T-helper 1 cell treated with Interleukin-12 subunit alpha and Interleukin-12 subunit beta and Interleukin-4 antibody, amounts not matched to agents 30 μg/mL and 1 μg/mL, for 36 hours (primary cell): ENCODE measurements at regions not wholly inside any gene's neighbourhood (a gene's known extent, or its start where the extent isn't known, plus 50 kb on each side); places are given as distances from the start of the nearest gene placed in this dataset.

Experiments used
- H3K27ac Mint-ChIP-seq: one replicate; pipeline ENCODE4 v1.8.0; 2021; ENCODE audit warnings: mild to moderate bottlenecking, mixed read lengths
- H3K27me3 Mint-ChIP-seq: one replicate; pipeline ENCODE4 v1.8.0; 2021; ENCODE audit warnings: low read depth, mixed read lengths
- H3K36me3 Mint-ChIP-seq: one replicate; pipeline ENCODE4 v1.8.0; 2021; ENCODE audit warnings: low read depth, mixed read lengths
- H3K4me1 Mint-ChIP-seq: one replicate; pipeline ENCODE4 v1.8.0; 2021; ENCODE audit warnings: low read depth, mixed read lengths
- H3K4me3 Mint-ChIP-seq: one replicate; pipeline ENCODE4 v1.8.0; 2021; ENCODE audit warnings: mild to moderate bottlenecking, moderate library complexity, mixed read lengths
- H3K9me3 Mint-ChIP-seq: one replicate; pipeline ENCODE4 v1.8.0; 2021; ENCODE audit warnings: mixed read lengths

DNA sequence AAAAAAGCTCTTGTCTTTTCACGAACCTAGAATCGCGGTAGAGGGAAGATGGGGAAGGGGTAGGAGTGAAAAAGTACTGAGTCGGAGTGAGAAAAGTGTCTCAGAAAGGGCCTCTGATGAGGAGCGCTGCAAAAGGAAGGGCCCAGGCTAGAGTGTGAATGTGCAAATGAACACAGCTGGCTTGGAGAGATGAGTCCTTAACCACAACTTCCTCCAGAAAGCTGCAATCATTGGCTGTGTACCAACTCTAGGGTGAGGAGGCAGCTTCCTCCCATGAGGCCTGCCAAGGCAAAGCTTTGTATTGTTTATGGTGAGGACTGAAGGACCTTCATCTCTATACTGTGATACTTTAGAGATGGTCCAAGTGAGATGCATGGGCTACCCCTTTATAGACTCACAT lies 566.9 kb upstream of the ANO5 start:
- Mint-ChIP-seq H3K9me3 (peaks cover 12% of the 10 kb centered on the region), H3K36me3 (no peaks in the 10 kb centered on the region), H3K4me3 (no peak overlapping the region)

DNA sequence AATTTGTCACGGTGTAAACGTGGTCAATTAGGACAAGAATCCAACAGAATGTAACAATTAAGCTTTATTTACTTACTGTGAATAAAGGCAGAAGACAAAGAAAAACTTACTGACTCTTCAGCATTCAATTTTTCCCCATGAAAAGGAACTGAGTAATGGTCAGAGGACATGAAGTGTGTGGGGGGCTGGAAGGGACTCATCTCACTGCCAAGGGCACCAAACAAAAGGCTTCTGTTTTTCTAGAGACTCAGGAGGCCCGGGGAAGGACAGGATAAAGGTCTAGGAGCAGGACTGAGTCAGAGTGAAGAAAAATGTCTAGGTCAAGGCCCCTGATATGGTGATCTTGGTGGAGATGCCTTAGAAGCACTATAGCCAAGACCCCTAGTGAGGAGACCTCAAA lies 564.2 kb upstream of the ANO5 start:
- Mint-ChIP-seq H3K4me1 (no peaks in the 10 kb centered on the region), H3K27ac (no peak overlapping the region), H3K4me3 (no peak overlapping the region), H3K27me3 (no peaks in the 10 kb centered on the region), H3K36me3 (no peaks in the 10 kb centered on the region), H3K9me3 (peaks cover 13% of the 10 kb centered on the region)

More for the DNA sequence above, 566.9 kb upstream of the ANO5 start:
- H3K27ac Mint-ChIP-seq = no peak overlapping the region
- H3K4me1 Mint-ChIP-seq = no peaks in the 10 kb centered on the region
- no peaks in the 10 kb centered on the region for H3K27me3 Mint-ChIP-seq

DNA sequence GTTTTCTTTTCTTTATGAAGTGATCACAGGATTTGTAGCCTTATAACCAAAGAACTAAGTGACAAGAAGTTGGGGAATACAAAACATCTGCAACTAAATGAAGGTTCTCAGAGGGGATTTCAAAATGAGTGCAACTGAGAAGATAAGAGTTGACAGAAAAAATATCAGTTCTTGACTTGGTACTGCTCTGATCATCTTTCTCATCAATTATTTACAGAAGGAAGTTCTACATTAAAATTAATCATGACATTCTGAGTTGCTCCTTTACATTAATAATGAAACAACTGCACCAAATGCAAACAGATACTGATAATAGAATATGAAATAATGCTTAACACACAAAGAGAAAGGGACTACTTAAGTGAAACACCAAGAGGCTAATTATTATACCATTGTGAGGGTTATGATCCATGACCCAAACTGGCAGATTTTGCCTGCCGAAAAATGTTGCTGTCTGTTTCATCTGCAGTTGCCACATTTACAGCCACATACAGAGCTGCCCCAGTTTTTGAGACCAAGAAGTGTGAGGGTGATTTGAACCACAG lies 561.9 kb upstream of the ANO5 start:
- no peaks in the 10 kb centered on the region for H3K36me3 Mint-ChIP-seq
- no peak overlapping the region for H3K4me3 Mint-ChIP-seq
- H3K27ac Mint-ChIP-seq = no peak overlapping the region
- no peaks in the 10 kb centered on the region for H3K4me1 Mint-ChIP-seq
- peaks cover 16% of the 10 kb centered on the region for H3K9me3 Mint-ChIP-seq
- no peaks in the 10 kb centered on the region for H3K27me3 Mint-ChIP-seq

DNA sequence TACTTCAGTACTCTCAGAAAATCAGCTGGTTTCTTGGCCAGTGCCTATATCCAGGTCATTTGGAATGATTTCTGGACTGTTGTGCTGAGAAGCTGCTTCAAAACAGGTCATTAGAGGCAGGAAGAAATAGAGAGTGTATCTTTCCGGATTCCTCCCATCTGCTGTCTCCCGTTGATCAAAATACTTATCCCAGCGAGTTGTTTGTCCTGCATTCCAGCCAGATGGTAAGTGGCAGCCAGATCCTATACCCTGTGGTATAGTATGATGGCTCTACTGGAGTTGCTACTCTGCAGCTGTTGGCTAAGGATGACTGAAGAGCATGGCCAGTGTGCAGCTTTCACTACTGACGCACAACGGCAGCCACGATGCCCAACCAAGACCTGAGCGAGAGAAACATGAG lies 560.9 kb upstream of the ANO5 start:
- H3K4me1 Mint-ChIP-seq = no peaks in the 10 kb centered on the region
- H3K27me3 Mint-ChIP-seq = no peaks in the 10 kb centered on the region
- H3K27ac Mint-ChIP-seq = no peak overlapping the region
- peaks cover 16% of the 10 kb centered on the region for H3K9me3 Mint-ChIP-seq
- H3K36me3 Mint-ChIP-seq = no peaks in the 10 kb centered on the region
- no peak overlapping the region for H3K4me3 Mint-ChIP-seq

DNA sequence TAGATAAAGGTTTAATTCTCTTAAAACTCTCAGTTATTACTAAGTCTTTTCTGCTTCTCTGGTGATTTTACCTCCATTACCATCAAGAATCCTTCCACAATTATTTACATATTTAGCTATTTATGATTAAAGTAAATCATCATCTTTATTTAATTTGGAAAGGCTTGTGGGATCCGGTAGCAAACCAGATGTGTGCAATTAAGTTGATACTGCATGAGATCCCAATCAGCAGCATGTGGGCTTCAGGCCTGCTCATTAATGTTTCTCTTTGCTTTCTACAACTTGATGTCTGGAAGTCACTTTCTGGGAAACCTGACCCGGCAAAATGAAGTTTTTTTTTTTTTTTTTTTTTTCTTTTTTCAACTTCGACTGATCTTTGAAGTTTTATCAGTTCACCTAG lies 558.4 kb upstream of the ANO5 start:
- no peaks in the 10 kb centered on the region for H3K27me3 Mint-ChIP-seq
- no peaks in the 10 kb centered on the region for H3K4me1 Mint-ChIP-seq
- H3K36me3 Mint-ChIP-seq = no peaks in the 10 kb centered on the region
- no peak overlapping the region for H3K27ac Mint-ChIP-seq
- H3K4me3 Mint-ChIP-seq = no peak overlapping the region
- peaks cover 4% of the 10 kb centered on the region for H3K9me3 Mint-ChIP-seq

DNA sequence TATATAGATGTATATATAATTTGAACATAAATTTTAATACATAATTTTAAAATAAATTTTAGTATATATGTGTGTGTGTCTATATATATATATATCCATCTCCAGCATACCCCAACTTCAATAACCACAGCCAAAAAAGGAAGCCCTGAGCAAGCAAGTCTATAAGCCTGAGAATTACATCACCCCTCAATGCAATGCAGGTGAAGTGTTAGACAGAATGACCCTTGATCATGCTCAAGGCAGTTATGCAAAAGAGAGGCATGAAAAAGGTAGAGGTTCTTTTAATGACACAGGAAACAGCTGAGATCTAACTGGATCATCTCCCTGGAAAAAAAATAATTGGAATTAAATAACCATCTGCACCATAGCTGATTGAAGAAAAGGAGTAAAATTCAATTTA lies 557.9 kb upstream of the ANO5 start:
- H3K4me3 Mint-ChIP-seq = no peak overlapping the region
- H3K27ac Mint-ChIP-seq = no peak overlapping the region
- H3K27me3 Mint-ChIP-seq = no peaks in the 10 kb centered on the region
- no peaks in the 10 kb centered on the region for H3K36me3 Mint-ChIP-seq
- H3K9me3 Mint-ChIP-seq = peaks cover 4% of the 10 kb centered on the region
- H3K4me1 Mint-ChIP-seq = no peaks in the 10 kb centered on the region

DNA sequence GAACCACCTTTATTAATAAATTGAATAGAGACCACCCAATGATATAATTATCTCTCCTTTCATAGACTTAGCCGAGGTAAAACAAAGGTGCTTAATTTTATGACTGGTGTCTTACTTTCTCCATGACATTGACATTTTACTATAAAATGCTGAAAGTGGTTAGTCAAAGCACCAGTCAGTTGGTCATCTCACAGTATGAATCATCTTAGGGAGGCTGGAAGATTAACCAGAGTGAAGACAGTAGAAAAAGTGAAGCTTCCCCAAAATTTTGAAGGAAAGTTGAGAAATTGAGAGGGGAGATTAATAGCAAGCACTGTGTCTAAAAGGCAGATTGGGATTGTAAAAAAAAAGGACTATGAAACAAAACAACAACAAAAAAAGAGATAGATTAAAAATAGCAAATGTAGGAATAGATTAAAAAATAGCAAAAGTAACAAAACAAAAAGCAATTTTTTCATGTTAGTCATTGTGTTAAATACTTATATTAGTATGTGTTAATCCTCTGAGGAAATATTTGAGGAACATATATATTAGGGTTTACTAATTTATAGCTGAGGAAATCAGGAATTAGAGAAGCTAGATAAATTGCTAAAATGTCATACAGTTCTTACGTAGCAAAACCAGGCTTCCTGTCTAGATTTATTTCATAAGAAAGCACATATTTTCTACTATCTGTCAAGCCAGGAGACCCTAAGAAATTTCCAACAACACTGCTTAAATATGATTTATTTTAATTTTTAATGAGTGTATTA lies 557.3 kb upstream of the ANO5 start:
- Mint-ChIP-seq H3K27me3 (no peaks in the 10 kb centered on the region), H3K9me3 (peaks cover 4% of the 10 kb centered on the region), H3K27ac (no peak overlapping the region), H3K4me3 (no peak overlapping the region), H3K36me3 (no peaks in the 10 kb centered on the region), H3K4me1 (no peaks in the 10 kb centered on the region)

DNA sequence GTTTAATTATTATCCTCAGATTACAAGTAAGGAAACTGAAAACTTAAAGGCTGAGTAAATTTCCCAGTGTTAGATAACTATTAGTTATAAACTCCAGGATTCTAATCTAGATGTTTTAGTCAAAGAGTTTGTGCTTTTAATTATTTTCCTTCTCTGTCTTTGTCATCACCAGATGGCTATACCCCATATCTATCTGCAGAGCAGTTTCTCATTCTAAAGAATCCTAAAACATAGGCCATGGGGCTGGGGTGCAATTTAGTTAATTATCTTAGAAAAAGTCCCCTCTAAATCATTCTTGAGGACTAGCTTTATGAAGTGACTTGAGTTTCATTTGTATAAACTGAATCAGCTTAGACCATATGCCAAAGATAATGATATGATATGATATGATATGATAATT lies 556.3 kb upstream of the ANO5 start:
- no peaks in the 10 kb centered on the region for H3K36me3 Mint-ChIP-seq
- H3K4me3 Mint-ChIP-seq = no peak overlapping the region
- no peak overlapping the region for H3K27ac Mint-ChIP-seq
- H3K4me1 Mint-ChIP-seq = no peaks in the 10 kb centered on the region
- H3K27me3 Mint-ChIP-seq = no peaks in the 10 kb centered on the region
- peaks cover 4% of the 10 kb centered on the region for H3K9me3 Mint-ChIP-seq

DNA sequence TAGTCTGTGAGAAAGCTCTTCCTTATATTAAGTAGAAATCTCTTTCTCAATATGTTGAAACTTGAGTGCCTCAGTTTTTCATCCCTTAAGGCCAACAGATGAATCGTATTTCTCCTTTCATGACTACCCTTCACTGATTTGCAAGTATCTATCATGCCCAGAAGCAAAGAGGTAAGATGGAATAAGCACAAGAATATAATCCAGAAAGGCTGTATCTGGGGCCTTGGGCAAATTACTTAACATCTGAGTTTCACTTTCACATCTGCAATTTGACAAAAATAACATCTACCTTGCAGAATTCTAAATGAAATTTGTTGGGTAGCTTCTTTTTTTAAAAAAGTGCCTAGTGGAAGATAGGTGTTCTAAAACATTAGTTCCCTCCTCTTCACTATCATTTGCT lies 552.4 kb upstream of the ANO5 start:
- peaks cover 5% of the 10 kb centered on the region for H3K9me3 Mint-ChIP-seq
- H3K4me1 Mint-ChIP-seq = no peaks in the 10 kb centered on the region
- no peaks in the 10 kb centered on the region for H3K27me3 Mint-ChIP-seq
- no peaks in the 10 kb centered on the region for H3K36me3 Mint-ChIP-seq
- no peak overlapping the region for H3K4me3 Mint-ChIP-seq
- H3K27ac Mint-ChIP-seq = no peak overlapping the region

DNA sequence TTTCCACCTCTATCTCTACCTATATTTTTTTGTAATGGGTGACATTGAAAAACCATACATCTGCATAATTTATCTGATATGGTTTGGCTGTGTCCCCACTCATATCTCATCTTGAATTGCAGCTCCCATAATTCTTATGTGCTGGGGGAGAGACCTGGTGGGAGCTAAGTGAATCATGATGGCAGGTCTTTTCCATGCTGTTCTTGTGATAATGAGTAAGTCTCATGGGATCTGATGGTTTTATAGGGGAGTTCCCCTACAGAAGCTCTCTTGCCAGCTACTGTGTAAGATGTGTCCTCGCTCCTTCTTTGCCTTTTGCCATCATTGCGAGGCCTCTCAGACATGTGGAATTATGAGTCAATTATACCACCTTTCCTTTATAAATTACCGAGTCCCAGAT lies 551.0 kb upstream of the ANO5 start:
- Mint-ChIP-seq H3K4me1 (no peaks in the 10 kb centered on the region), H3K9me3 (peaks cover 5% of the 10 kb centered on the region), H3K4me3 (no peak overlapping the region), H3K27me3 (no peaks in the 10 kb centered on the region), H3K36me3 (no peaks in the 10 kb centered on the region), H3K27ac (no peak overlapping the region)

DNA sequence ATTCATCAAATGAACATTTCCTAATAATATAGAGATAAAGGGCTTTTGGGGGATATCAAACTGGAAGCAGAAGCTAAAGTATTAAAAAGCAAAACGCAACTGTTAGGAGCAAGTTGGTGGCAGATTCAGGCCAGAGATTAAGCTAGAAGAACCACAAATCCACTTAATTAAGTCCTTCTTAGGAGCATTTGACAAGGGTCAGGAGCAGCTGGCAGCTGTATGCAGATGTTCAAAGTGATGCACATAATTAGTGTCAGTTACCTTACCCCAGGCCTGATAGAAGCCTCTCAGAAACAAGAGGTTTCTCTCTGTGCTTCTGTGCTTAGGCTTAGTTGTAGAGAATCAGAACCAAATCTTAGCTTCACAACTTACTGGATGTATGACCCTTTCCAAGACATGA lies 546.5 kb upstream of the ANO5 start:
- no peak overlapping the region for H3K4me3 Mint-ChIP-seq
- H3K9me3 Mint-ChIP-seq = peaks cover 9% of the 10 kb centered on the region
- no peak overlapping the region for H3K27ac Mint-ChIP-seq
- H3K4me1 Mint-ChIP-seq = no peaks in the 10 kb centered on the region
- no peaks in the 10 kb centered on the region for H3K27me3 Mint-ChIP-seq
- H3K36me3 Mint-ChIP-seq = no peaks in the 10 kb centered on the region

DNA sequence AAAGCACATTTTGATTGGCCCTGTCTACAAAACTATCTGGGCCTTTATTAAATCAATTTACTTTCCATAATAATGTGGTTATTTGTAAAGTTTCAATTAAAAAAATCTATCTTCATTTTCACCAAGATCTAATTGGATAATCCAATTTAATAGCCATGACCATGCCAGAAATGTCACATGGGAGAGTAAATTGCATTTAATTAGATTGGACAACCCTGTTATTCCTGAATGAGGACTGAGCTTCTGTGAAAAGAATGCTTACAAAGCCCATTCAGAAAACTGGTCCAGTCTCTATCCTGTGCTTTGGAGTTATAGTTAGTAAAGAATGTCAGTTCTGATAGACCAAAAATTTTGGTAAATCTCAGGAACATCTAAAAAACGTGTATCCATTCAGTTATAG lies 541.9 kb upstream of the ANO5 start:
- no peak overlapping the region for H3K4me3 Mint-ChIP-seq
- no peak overlapping the region for H3K27ac Mint-ChIP-seq
- H3K27me3 Mint-ChIP-seq = no peaks in the 10 kb centered on the region
- H3K36me3 Mint-ChIP-seq = no peaks in the 10 kb centered on the region
- peaks cover 7% of the 10 kb centered on the region for H3K9me3 Mint-ChIP-seq
- H3K4me1 Mint-ChIP-seq = no peaks in the 10 kb centered on the region

DNA sequence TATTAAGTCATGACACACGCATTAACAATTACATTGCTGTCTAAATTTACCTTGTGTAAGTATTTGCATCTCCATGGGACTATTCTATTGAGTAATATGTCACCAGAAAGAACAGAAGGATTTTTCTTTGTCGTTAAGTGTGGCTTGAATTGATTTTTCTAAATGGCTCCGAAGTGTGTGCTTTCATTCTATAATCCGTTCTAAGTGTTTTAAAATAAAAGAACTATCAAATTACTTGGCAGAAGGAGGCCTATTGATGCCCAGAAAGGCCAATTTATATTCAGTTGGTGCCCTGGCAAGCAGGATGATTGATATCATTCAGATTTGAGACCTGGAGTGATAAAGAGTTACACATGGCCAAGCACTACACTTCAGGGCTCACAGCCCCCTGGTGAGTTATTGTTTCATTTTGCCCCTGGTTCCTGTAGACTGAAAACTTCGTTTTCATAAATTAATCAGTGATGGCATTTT lies 538.9 kb upstream of the ANO5 start:
- H3K4me3 Mint-ChIP-seq = no peak overlapping the region
- no peaks in the 10 kb centered on the region for H3K4me1 Mint-ChIP-seq
- H3K36me3 Mint-ChIP-seq = no peaks in the 10 kb centered on the region
- H3K9me3 Mint-ChIP-seq = peaks cover 12% of the 10 kb centered on the region
- no peak overlapping the region for H3K27ac Mint-ChIP-seq
- no peaks in the 10 kb centered on the region for H3K27me3 Mint-ChIP-seq

DNA sequence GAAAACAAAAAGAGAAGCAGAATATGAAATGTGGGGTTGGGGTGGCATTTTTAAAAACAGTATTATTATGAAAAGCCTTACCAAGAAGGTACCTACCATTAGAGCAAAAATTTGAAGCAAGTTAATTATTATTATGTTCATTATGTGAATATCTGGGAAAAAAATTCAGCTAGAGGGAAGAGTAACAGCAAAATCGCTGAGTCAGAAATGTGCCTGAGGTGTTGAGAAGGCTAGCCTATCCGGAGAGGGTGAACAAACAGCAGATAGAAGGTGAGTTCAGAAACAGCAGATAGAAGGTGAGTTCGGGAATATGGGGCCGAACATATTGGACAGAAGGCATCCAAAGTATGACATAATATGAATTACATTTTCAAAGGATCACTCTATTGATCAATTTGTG lies 536.8 kb upstream of the ANO5 start:
- peaks cover 17% of the 10 kb centered on the region for H3K9me3 Mint-ChIP-seq
- H3K4me3 Mint-ChIP-seq = no peak overlapping the region
- H3K36me3 Mint-ChIP-seq = no peaks in the 10 kb centered on the region
- H3K27me3 Mint-ChIP-seq = no peaks in the 10 kb centered on the region
- no peak overlapping the region for H3K27ac Mint-ChIP-seq
- H3K4me1 Mint-ChIP-seq = no peaks in the 10 kb centered on the region

DNA sequence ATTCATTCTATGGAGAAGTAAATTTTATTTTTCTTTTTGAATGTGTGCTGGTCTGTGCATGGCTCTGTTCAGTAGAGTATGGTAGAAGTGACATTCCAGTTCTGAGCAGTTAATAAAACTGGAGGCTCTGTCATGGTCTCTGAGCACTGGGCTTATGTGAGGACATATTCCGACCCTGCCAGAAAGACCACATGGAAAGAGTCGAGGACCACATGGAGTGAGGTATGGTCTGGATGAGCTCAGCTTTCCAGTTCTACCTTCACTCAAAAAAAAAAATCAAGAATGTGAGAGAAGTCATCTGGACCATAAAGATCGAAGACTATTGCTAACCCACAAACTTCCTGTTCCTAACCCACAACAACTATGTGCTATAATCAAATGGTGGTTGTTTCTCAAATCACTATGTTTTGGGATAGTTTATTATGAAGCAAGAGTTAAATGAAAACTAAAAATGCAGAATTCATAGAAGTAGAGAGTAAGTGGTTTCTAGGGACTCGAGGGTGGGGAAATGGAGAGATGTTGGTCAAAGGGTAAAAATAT lies 534.2 kb upstream of the ANO5 start:
- no peaks in the 10 kb centered on the region for H3K4me1 Mint-ChIP-seq
- H3K4me3 Mint-ChIP-seq = no peak overlapping the region
- H3K27ac Mint-ChIP-seq = no peak overlapping the region
- no peaks in the 10 kb centered on the region for H3K27me3 Mint-ChIP-seq
- peaks cover 17% of the 10 kb centered on the region for H3K9me3 Mint-ChIP-seq
- no peaks in the 10 kb centered on the region for H3K36me3 Mint-ChIP-seq
